ENCODE measurements at regions not wholly inside any gene's neighbourhood (a gene's known extent, or its start where the extent isn't known, plus 50 kb on each side); places are given as distances from the start of the nearest gene placed in this dataset.

- Histone ChIP-seq H3K27me3 (ENCODE audit: control insufficient read depth, insufficient read depth, low read length) (peaks cover 46% of the 10 kb centered on the region), H3K4me1 (ENCODE audit: control insufficient read depth, insufficient read depth, low read length) (no peaks in the 10 kb centered on the region), H3K9me3 (ENCODE audit: control insufficient read depth, insufficient read depth, low read depth, low read length) (no peaks in the 10 kb centered on the region), H3K4me3 (ENCODE audit: low read depth in 2 of 2, low read length in 2 of 2) (no peak overlapping the region), H3K36me3 (ENCODE audit: control insufficient read depth, insufficient read depth, low read length) (no peaks in the 10 kb centered on the region), H3K27ac (ENCODE audit: low read length) (no peak overlapping the region)
- in situ Hi-C loops (cut with HindIII; ENCODE audit: low pct_unique_long_range_greater_than_20kb, low sequenced_read_pairs): no loop called here
- no peak for DNase-seq (ENCODE audit: low read depth, low spot score)
- BruUV-seq (replicated peaks): no TSS peak
- TF ChIP-seq TCF7L2 (IDR thresholded peaks at IDR 0.05; ENCODE audit: low read depth, low read length): no peak
- TF ChIP-seq CTCF (IDR thresholded peaks at IDR 0.05): no peak
- no peak for TF ChIP-seq SIN3A (IDR thresholded peaks at IDR 0.05; ENCODE audit: borderline replicate concordance, insufficient read depth, low read depth, low read length)
- no peak for TF ChIP-seq REST (IDR thresholded peaks at IDR 0.05; ENCODE audit: insufficient read depth in 1 of 2, low read depth in 2 of 2, low read length in 1 of 2)
- no peak for TF ChIP-seq POLR2AphosphoS5 (IDR thresholded peaks at IDR 0.05; ENCODE audit: low read depth, low read length)
- ChIA-PET POLR2A (no interaction called here), CTCF (no interaction called here)
- no peak for ATAC-seq
- intact Hi-C loops (cut with micrococcal nuclease; ENCODE audit: unreplicated experiment): no loop called here
These were observed 514.9 kb downstream of the BUD13 start for GRCh38 chr11:116257883-116258282.

DNA sequence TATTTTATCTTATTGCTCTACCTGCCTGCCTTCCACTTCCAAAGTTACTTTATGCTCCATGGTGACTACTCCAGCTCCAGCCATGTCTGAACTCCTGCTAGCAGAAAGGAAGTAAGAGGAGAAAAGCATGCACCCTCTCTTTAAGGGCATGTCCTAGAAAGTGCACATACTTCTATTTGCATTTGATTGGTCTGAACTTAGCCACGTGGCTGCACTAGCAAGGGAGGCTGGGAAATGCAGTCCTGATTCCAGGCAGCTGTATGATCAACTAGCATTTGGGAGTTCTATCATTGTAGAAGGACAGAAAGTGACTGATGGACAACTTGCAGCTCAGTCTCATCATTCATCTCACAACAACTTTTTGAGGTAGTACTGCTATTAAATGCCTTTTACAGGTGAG, 515.7 kb downstream of the BUD13 start:
- H3K4me3 ChIP-seq (ENCODE audit: low read depth in 2 of 2, low read length in 2 of 2): no peak overlapping the region
- in situ Hi-C loops (cut with HindIII; ENCODE audit: low pct_unique_long_range_greater_than_20kb, low sequenced_read_pairs): no loop called here
- ChIA-PET POLR2A (no interaction called here), CTCF (no interaction called here)
- DNase-seq (ENCODE audit: low read depth, low spot score) (no peak), ATAC-seq (no peak)
- H3K9me3 ChIP-seq (ENCODE audit: control insufficient read depth, insufficient read depth, low read depth, low read length): no peaks in the 10 kb centered on the region
- H3K27me3 ChIP-seq (ENCODE audit: control insufficient read depth, insufficient read depth, low read length): peaks cover 47% of the 10 kb centered on the region
- TF ChIP-seq REST (IDR thresholded peaks at IDR 0.05; ENCODE audit: insufficient read depth in 1 of 2, low read depth in 2 of 2, low read length in 1 of 2): no peak
- no peak for TF ChIP-seq TCF7L2 (IDR thresholded peaks at IDR 0.05; ENCODE audit: low read depth, low read length)
- no peak for TF ChIP-seq SIN3A (IDR thresholded peaks at IDR 0.05; ENCODE audit: borderline replicate concordance, insufficient read depth, low read depth, low read length)
- no peak for TF ChIP-seq CTCF (IDR thresholded peaks at IDR 0.05)
- no peak for TF ChIP-seq POLR2AphosphoS5 (IDR thresholded peaks at IDR 0.05; ENCODE audit: low read depth, low read length)
- no peaks in the 10 kb centered on the region for H3K36me3 ChIP-seq (ENCODE audit: control insufficient read depth, insufficient read depth, low read length)
- BruUV-seq (replicated peaks): no TSS peak
- intact Hi-C loops (cut with micrococcal nuclease; ENCODE audit: unreplicated experiment): no loop called here
- no peaks in the 10 kb centered on the region for H3K4me1 ChIP-seq (ENCODE audit: control insufficient read depth, insufficient read depth, low read length)
- H3K27ac ChIP-seq (ENCODE audit: low read length): no peak overlapping the region
